Chondrocyte (in vitro differentiated cells): ENCODE measurements at regions not wholly inside any gene's neighbourhood (a gene's known extent, or its start where the extent isn't known, plus 50 kb on each side); places are given as distances from the start of the nearest gene placed in this dataset.

Source experiments
- DNase-seq: peaks from one replicate; pipeline ENCODE4 v3.0.0; 2021; ENCODE audit warnings: mixed read lengths, low spot score
- H3K27ac Mint-ChIP-seq: one replicate; pipeline ENCODE4 v1.8.0; 2021; ENCODE audit warnings: mild to moderate bottlenecking, moderate library complexity, mixed read lengths; ENCODE audit not compliant: unreplicated experiment
- H3K27me3 Mint-ChIP-seq: 2 replicates; pipeline ENCODE4 v1.8.0; 2021; ENCODE audit warnings: low read depth, mixed read lengths
- H3K36me3 Mint-ChIP-seq: 2 replicates; pipeline ENCODE4 v1.8.0; 2021; ENCODE audit warnings: low read depth, mixed read lengths
- H3K4me1 Mint-ChIP-seq: 2 replicates; pipeline ENCODE4 v1.8.0; 2021; ENCODE audit warnings: low read depth, mild to moderate bottlenecking, mixed read lengths
- H3K4me3 Mint-ChIP-seq: one replicate; pipeline ENCODE4 v1.8.0; 2021; ENCODE audit warnings: mild to moderate bottlenecking, moderate library complexity, mixed read lengths; ENCODE audit not compliant: unreplicated experiment
- H3K9me3 Mint-ChIP-seq: 2 replicates; pipeline ENCODE4 v1.8.0; 2021; ENCODE audit warnings: low read depth, mixed read lengths
- TF ChIP-seq, protein P1 (sequence below): fragments of 200-600 bp; sonication (generic); IDR thresholded peaks from 2 replicates; pipeline ENCODE4 v1.5.0; 2021; ENCODE audit warnings: antibody characterized with exemption, mild to moderate bottlenecking, moderate library complexity

DNA sequence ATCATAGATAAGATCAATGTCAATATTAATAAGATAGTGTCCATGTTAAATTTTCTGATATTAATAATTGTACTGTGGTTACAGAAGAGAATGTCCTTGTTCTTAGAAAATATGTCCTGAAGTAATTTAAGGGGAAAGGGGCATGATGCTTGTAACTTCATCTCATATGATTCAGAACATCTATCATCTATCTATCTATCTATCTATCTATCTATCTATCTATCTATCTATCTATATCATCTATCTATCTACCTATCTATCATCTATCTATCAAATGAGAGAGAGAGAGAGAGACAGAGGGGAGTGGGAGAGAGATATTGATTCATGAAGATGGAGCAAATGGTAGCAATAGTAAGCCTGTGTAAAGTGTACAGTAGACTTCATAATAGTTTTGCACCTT, 124.8 kb upstream of the FAT1 start:
- Mint-ChIP-seq H3K9me3 (peaks cover 22% of the 10 kb centered on the region), H3K4me3 (no peak overlapping the region), H3K27ac (no peak overlapping the region), H3K36me3 (peaks cover 7% of the 10 kb centered on the region), H3K4me1 (peaks cover 31% of the 10 kb centered on the region), H3K27me3 (no peaks in the 10 kb centered on the region)
- TF ChIP-seq, protein P1, sequence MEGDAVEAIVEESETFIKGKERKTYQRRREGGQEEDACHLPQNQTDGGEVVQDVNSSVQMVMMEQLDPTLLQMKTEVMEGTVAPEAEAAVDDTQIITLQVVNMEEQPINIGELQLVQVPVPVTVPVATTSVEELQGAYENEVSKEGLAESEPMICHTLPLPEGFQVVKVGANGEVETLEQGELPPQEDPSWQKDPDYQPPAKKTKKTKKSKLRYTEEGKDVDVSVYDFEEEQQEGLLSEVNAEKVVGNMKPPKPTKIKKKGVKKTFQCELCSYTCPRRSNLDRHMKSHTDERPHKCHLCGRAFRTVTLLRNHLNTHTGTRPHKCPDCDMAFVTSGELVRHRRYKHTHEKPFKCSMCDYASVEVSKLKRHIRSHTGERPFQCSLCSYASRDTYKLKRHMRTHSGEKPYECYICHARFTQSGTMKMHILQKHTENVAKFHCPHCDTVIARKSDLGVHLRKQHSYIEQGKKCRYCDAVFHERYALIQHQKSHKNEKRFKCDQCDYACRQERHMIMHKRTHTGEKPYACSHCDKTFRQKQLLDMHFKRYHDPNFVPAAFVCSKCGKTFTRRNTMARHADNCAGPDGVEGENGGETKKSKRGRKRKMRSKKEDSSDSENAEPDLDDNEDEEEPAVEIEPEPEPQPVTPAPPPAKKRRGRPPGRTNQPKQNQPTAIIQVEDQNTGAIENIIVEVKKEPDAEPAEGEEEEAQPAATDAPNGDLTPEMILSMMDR = no peak
- DNase-seq = no peak

DNA sequence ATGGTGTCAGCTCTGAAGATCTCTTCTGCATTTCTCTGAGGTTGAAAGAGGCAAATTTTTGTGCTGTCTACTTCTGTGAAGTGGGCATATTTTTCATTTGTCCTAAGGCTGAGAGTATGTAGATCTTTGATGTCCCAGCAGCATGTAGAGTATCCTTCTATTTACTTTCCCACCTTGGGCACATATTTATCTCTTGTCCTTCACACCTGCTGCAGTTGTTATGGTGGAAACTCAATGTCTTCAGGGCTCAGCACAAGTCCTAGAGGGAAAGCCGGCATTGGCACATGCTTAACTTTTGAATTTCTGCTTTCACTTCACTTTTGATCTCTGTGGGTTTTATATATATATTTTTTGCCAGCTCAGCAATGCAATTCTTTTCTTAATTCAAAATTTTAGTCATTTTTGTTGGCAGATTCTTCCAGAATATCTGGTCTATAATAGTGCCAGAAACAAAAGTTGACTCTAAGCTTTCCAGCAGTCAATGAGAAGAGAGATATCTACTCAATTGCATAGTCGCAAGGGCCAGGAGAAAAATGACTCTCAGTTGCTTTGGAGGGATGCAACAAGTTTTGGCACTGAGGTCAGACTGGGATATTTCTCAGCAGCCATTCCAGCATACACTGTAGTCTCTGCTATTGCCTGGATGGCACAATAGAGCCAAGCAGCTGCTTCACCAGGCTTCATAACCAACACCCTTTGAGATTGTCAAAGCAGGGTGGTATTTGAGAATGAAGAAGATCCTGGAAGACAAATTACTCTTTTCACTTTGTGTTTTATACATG, 127.8 kb upstream of the FAT1 start:
- peaks cover 4% of the 10 kb centered on the region for H3K4me1 Mint-ChIP-seq
- H3K4me3 Mint-ChIP-seq = no peak overlapping the region
- TF ChIP-seq, protein P1 = no peak
- H3K9me3 Mint-ChIP-seq = peaks cover 22% of the 10 kb centered on the region
- no peak for DNase-seq
- no peak overlapping the region for H3K27ac Mint-ChIP-seq
- H3K36me3 Mint-ChIP-seq = peaks cover 7% of the 10 kb centered on the region
- H3K27me3 Mint-ChIP-seq = no peaks in the 10 kb centered on the region

DNA sequence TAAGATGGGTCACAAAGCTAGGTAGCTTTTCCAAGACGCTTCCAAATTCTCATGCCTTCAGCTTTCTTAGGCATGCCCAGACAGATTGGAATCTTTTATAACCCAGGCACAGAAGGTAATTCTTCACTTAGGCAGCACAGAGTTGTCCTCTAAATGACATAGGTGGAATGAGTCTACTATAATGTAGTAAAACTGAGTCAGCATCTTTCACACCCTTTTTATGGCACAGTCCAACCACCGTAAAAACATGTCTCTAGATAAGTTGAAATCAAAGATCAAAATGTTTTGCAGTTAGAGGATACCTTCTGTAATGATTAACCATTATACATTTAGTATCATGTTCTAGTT, 128.4 kb upstream of the FAT1 start:
- H3K27me3 Mint-ChIP-seq = no peaks in the 10 kb centered on the region
- peaks cover 7% of the 10 kb centered on the region for H3K36me3 Mint-ChIP-seq
- H3K9me3 Mint-ChIP-seq = peaks cover 22% of the 10 kb centered on the region
- no peak for DNase-seq
- H3K4me3 Mint-ChIP-seq = no peak overlapping the region
- H3K27ac Mint-ChIP-seq = no peak overlapping the region
- no peaks in the 10 kb centered on the region for H3K4me1 Mint-ChIP-seq
- TF ChIP-seq, protein P1 = no peak

DNA sequence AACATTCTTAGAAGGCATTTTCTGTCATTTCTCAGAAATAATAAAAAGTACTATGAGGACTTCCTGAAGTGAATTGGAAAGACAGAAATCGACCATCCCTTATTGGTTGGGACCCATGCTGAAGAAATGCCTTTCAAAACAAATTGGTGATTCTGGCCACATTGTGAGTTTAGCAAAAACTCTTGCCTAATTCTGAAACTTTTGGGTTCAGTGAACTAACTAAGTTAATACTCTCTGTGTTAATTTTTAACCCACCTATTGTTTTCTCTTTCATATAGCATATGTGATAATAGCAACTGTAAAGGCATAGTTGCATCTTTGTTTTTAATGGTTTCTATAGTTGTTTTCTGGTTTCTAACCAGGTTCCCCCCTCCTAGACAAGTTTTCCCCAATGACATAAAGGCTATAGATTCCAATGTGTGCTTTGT, 129.3 kb upstream of the FAT1 start:
- no peak overlapping the region for H3K4me3 Mint-ChIP-seq

DNA sequence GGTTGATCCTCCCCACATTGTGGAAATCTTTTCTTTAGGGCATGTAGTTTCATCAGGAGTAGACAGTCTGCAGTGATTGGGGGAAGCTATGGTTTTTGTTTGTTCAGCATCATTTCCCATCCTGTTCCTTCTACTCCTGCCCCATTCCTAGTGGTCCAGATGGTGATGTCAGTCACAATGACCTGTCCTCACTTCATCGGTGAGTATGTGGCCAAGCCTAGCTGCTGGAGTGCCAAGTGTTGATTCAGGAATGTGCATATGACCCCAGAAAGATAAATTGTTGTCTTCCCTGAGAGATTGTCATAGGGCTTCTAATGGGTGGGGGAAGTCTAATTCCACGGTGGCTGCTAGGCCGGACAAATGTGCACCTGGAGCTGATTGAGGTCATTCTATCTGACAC, 130.6 kb upstream of the FAT1 start:
- Mint-ChIP-seq H3K9me3 (peaks cover 22% of the 10 kb centered on the region), H3K27ac (no peak overlapping the region)

More for the DNA sequence above, 129.3 kb upstream of the FAT1 start:
- Mint-ChIP-seq H3K36me3 (peaks cover 7% of the 10 kb centered on the region), H3K27me3 (no peaks in the 10 kb centered on the region), H3K4me1 (no peaks in the 10 kb centered on the region), H3K9me3 (peaks cover 22% of the 10 kb centered on the region), H3K27ac (no peak overlapping the region)
- TF ChIP-seq, protein P1 = no peak
- DNase-seq = no peak

More for the DNA sequence above, 130.6 kb upstream of the FAT1 start:
- Mint-ChIP-seq H3K4me3 (no peak overlapping the region), H3K4me1 (no peaks in the 10 kb centered on the region), H3K36me3 (peaks cover 7% of the 10 kb centered on the region), H3K27me3 (no peaks in the 10 kb centered on the region)
- no peak for DNase-seq
- TF ChIP-seq, protein P1 = no peak
